Tibial nerve (tissue), 3 donors: ENCODE measurements at regions not wholly inside any gene's neighbourhood (a gene's known extent, or its start where the extent isn't known, plus 50 kb on each side); places are given as distances from the start of the nearest gene placed in this dataset.

Experiments used
- CTCF ChIP-seq, 5 experiments: fragments of 200-600 bp in 3 of 5; fragments of 450-650 bp in 2 of 5; sonication (generic) in 3 of 5; IDR thresholded peaks; one replicate each; pipeline ENCODE4 v1.5.1; 2016 to 2019; ENCODE audit warnings: antibody characterized with exemption in 5 of 5, mild to moderate bottlenecking in 3 of 5, moderate library complexity in 2 of 5
- POLR2A ChIP-seq, 2 donors: fragments of 450-650 bp; IDR thresholded peaks; one replicate each; pipeline ENCODE4 v1.6.1; 2017; ENCODE audit warnings: antibody characterized with exemption in 2 of 2, mild to moderate bottlenecking in 2 of 2, moderate library complexity in 2 of 2

- TF ChIP-seq POLR2A (IDR thresholded peaks at IDR 0.05) (no peak), CTCF (IDR thresholded peaks at IDR 0.05) (no peak)
Measured at GRCh38 chrX:82734140-82734539, 774.0 kb upstream of the POU3F4 start.
